Fibroblast of skin of scalp (primary cell): ENCODE measurements at regions not wholly inside any gene's neighbourhood (a gene's known extent, or its start where the extent isn't known, plus 50 kb on each side); places are given as distances from the start of the nearest gene placed in this dataset.

ENCODE experiments used
- DNase-seq: peaks from one replicate; pipeline ENCODE4 v3.0.0-alpha.2; 2013

DNA sequence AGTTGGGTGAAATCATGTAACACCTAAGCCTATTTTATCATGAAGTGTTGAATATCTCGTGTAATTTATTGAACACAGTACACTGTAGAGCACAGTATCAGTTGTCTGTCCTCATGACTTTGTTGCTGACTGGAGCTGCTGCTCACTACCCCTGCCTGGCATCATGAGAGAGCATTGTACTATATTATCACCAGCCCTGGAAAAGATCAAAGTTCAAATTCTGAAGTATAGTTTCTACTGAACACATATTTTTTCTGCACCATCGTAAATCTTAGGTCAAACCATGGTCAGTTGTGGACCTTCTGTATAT is 169.3 kb upstream of the RAI14 start:
- no peak for DNase-seq

DNA sequence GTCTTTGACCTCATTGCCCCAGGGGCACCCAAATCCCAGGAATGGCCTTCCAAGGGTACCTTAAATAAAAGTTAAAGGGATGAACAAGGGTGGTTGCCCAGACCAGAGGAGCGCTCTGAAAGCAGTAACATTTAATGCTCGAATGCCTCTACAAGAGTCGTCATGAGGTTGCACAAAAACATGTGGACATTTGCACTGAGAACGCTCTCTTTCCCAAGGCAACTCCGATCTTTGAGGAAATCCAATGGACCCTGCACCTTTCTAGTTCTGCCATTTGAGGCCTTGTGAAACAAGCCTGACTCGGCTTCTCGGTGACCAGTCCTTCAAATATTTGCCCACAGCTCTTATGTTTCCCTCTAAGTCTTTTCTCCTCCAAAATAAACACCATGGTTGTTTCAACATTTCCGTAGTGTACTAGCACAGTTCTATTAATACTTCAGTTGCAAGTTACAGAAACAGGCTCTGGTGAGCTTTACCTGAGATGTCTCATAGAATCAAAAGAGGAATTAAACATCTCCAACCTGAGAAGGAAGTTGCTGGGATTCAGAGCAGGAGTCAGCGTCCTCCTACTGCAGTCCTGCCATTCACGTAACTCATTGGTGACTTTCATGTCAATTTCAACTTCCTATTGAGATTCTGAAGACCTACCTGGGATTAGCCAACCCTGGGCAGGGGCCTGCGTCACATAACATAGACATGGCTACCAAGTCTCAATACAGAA is 168.8 kb upstream of the RAI14 start:
- DNase-seq: peak; percentile 86

- DNase-seq: no peak
These were observed 168.2 kb upstream of the RAI14 start for GRCh38 chr5:34487956-34488355.

GRCh38 chr5:34488984-34489383 is 167.1 kb upstream of the RAI14 start:
- no peak for DNase-seq

DNA sequence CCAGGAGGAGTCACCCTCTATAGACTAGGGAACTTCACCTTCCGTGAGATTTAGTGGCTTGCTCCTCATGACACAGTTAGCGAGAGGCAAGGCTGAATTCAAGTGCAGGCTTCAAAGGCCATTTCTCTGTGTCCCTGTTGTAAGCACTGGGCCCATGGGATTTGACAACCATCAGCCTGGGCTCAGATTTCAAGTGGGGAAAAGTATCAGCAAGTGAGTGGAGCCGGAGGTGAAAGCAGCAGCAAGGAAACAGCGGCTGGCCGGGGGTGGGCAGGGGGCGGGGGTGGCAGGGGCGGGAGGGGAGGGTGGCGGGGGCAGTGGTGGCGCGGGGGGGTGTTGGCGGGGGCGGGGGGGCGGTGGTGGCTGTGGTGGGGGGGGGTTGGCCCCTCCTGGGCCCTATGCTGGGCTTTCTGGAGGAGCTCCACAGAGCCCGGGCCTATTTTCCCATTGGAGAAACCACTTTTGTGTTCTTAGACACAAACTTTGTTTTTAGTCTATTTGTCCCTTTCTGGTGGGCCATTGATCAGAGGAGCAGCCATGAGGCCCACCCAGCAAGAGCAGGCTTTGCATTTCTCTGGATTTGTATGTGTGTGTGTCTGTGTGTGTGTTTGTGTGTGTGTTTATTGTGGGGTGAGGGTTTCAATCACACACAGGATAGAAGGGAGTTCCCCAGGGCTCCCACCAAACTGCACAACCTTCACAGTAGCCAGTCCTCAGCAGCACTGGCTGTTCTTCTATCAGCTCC is 165.4 kb upstream of the RAI14 start:
- peak; percentile 53 for DNase-seq

DNA sequence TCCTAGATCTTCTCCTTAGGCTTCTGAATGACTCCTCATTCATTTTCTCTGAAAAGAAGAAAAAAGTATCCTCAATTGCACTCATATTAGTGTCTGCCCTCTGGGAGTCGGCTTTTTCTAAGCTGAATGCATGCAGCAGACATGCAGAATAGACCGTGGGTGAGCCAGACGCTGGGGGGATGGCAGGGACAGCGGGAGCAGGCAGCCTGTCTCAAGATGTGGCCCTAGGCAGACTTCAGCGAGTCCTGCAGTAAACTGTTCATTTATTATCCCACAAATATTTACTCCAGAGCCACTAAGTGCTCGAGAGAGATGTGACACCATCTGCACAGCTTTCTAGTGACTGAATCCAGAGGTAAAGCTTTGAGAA is 164.9 kb upstream of the RAI14 start:
- peak; percentile 56 for DNase-seq

GRCh38 chr5:34494111-34494755 is 161.9 kb upstream of the RAI14 start:
- DNase-seq: peak; percentile 80

DNA sequence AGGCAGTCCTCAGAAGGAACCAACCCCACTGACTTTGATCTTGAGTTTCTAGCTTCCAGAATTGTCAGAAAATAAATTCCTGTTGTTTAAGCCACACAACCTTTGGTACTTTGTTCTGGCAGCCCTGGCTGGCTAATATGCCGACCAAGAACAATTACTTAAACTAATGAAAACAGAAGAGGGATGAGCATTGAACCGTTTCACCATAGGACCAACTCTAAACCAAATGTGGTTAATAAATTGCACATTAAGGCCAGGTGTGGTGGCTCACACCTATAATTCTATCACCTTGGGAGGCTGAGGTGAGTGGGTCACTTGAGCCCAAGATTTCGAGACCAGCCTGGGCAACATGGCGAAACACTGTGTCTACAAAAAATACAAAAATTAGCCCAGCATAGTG is 160.9 kb upstream of the RAI14 start:
- DNase-seq: no peak

- DNase-seq: no peak
These were observed 159.9 kb upstream of the RAI14 start for GRCh38 chr5:34496260-34496691.

DNA sequence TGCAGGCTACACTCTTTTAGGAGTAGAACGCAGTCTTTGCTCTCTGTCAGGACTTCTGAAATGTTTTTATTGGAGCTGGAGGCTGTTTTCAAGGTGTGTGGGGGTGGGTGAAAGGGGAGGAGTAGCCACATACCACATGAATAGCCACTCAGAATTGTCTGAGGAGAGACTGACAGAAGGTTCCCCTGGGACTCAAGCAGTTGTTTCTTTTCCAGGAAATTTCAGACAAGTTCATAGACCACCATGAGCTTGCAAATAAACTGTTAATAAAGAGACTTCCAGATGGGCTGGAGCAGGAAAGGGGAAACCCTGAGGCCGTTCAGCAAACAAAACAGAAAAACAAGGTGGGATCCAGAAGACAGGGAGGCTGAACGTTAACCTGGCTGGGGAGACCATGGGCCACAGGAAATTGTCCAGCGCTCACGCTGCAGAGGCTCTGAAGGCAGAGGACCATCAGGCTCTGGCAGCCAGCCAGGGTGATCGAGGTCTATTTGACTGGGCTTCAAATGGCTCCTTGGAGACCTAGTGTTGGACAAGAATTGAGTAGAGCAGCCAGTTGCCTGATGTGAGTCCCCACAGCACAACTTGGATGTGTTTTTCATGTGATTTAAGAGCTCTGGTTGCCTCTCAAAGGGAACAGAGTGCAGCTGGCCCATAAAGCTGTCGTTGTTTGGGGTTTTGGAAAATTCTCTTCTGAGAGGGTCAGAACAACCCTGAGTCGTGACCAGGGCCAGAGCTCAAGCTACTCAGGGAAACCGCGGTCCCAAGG is 159.2 kb upstream of the RAI14 start:
- DNase-seq: no peak

GRCh38 chr5:34497470-34497808 is 158.7 kb upstream of the RAI14 start:
- no peak for DNase-seq

DNA sequence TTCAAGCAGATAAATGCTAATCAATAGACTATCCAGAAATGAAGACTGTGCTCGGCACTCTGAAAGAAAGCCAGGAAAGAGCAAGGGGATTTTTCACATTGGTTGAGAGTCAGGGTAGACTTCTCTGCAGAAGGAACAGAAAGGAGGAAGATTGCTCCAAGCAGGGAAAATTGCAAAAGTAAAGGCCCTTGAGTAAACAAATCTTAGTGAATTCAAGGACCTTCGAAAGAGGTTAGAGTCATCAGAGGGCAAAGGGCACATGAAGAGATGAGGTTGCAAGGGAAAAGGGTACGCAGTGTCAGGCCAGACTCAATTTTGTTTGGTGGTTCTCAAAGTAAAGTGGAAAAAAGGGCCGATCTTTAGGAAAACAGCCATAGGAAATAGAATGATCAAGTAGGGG is 157.6 kb upstream of the RAI14 start:
- no peak for DNase-seq

DNA sequence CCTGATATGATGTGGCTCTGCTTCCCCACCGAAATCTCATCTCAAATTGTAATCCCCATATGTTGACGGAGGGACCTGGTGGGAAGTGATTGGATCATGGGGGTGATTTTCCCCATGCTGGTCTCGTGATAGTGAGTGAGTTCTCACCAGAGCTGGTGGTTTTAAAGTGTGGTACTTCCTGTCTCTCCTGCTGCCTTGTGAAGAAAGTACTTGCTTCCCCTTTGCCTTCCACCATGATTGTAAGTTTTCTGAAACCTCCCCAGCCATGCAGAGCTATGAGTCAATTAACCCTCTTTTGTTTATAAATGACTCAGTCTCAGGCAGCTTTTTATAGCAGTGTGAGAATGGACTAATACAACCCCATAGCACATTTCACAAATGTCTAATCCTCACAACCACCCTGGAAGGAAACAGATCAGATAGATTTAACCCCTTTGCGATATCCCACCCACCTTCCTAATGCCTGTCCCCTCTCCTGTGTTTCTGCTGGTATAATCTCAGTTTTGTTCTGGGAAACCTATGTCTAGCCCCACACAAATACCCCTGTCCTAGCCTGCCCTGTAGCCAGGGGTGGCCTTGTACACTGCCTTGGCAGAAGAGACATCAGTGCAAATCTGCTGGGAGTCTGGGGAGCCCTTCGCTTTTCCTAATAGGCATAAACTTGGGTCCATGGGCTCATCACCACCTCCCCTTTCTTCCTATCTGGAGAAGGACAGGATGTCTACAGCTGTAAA is 157.0 kb upstream of the RAI14 start:
- peak; percentile 81 for DNase-seq

- no peak for DNase-seq
These were observed 155.8 kb upstream of the RAI14 start for GRCh38 chr5:34500236-34500847.

DNA sequence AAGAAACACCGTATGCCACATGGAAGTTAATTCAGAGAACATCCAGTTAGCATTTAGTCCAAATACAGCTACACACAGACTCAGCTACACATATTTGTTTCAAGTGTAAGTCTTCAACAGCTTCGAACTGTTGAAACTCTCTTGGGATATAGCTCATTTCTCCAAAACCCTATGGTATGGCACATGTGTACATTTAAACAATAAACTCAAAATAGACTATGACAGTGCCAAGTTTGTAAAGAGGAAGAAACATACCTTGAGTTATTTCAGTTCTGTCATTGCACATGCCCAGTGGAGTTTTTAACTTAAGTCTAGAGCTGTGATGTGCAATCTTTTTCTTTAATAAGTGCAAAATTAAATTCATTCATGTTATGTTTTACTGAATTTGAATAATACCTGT is 155.1 kb upstream of the RAI14 start:
- DNase-seq: no peak

GRCh38 chr5:34501840-34502239 is 154.3 kb upstream of the RAI14 start:
- no peak for DNase-seq

GRCh38 chr5:34502581-34502980 is 153.5 kb upstream of the RAI14 start:
- DNase-seq: no peak

DNA sequence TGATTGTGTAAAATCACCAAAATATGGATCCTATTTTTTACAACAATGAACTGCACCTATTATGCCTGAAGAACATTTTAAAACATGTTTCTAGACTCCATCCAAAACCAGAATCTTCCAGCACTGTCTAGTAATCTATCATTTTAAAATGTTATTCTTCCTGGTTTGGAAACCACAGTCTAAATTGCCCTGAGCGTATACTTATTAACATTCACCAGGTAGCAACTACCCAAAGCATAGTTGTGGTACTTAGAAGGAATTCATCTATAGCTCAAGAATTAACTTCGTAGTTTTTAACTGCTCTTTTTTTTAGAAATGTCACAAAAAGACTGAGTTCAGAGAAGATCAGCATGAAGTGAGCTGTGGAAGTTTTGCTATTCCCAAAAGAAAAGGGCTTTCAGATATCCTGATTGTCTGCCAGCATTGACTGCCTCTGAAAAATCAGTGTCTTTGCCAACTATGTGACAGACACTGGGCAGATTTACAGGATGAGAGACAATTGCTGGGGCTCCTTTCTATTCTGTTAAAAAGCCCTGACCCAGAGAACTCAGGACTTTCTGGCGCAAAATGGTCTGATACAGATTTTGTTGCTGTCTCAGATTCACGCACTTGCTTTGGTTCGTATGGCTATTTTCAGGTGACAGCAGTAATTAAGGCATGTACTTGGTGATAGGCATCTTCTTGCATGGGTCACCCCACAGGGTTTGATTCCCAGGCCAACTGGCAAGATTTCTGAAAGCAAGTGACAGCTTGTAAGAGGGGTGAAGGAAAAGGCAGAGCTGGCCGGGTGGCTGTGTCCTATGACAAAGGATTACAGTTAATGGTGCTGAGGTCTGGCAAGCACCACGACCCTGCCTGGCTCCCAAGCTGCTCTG is 152.5 kb upstream of the RAI14 start:
- DNase-seq: no peak

- DNase-seq: no peak
These were observed 151.2 kb upstream of the RAI14 start for GRCh38 chr5:34504967-34505366.

GRCh38 chr5:34505731-34506130 is 150.4 kb upstream of the RAI14 start:
- DNase-seq: no peak

- DNase-seq: no peak
These were observed 148.2 kb upstream of the RAI14 start for GRCh38 chr5:34507933-34508332.
